ENCODE measurements at regions not wholly inside any gene's neighbourhood (a gene's known extent, or its start where the extent isn't known, plus 50 kb on each side); places are given as distances from the start of the nearest gene placed in this dataset.

DNA sequence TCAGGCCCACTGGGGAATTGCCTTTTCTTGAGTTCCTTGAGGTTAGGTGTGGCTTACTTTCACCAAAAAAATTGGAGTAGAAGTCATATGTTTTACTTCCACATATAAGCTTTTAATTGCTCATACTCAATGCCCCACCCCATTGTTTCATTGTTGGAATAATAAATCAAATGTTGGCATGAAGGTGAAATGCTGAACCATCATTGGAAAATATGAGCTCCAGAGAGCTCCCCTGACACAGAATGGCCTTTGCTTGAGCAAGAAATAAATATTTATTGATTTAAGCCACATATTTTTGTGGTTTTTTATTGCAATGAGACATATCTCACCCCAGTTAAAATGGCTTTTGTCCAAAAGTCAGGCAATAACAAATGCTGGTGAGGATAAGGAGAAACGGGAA lies 167.3 kb upstream of the SRD5A2 start:
- TF ChIP-seq, protein P1, sequence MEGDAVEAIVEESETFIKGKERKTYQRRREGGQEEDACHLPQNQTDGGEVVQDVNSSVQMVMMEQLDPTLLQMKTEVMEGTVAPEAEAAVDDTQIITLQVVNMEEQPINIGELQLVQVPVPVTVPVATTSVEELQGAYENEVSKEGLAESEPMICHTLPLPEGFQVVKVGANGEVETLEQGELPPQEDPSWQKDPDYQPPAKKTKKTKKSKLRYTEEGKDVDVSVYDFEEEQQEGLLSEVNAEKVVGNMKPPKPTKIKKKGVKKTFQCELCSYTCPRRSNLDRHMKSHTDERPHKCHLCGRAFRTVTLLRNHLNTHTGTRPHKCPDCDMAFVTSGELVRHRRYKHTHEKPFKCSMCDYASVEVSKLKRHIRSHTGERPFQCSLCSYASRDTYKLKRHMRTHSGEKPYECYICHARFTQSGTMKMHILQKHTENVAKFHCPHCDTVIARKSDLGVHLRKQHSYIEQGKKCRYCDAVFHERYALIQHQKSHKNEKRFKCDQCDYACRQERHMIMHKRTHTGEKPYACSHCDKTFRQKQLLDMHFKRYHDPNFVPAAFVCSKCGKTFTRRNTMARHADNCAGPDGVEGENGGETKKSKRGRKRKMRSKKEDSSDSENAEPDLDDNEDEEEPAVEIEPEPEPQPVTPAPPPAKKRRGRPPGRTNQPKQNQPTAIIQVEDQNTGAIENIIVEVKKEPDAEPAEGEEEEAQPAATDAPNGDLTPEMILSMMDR (IDR thresholded peaks at IDR 0.05; ENCODE audit: low read depth, low read length, poor library complexity, severe bottlenecking), result no peak
- no peak for TF ChIP-seq EZH2phosphoT487 (IDR thresholded peaks at IDR 0.05; ENCODE audit: borderline replicate concordance, low read length)
